Vagina (tissue), 2 donors: ENCODE measurements at regions not wholly inside any gene's neighbourhood (a gene's known extent, or its start where the extent isn't known, plus 50 kb on each side); places are given as distances from the start of the nearest gene placed in this dataset.

Source experiments
- POLR2AphosphoS5 ChIP-seq, 2 donors: sonication (generic); formaldehyde crosslinking; IDR thresholded peaks; one replicate each; pipeline ENCODE4 v1.9.0; 2017; ENCODE audit warnings: antibody characterized with exemption in 2 of 2, mild to moderate bottlenecking in 2 of 2, low read depth in 1 of 2; ENCODE audit not compliant: insufficient read depth in 1 of 2
- TF ChIP-seq, protein P1 (sequence below), 3 experiments: fragments of 450-650 bp in 2 of 3; fragments of 200-600 bp in 1 of 3; sonication (generic) in 1 of 3; IDR thresholded peaks; one replicate each; pipeline ENCODE4 v1.5.1; 2017 to 2019; ENCODE audit warnings: antibody characterized with exemption in 3 of 3, mild to moderate bottlenecking in 2 of 3, moderate library complexity in 2 of 3

DNA sequence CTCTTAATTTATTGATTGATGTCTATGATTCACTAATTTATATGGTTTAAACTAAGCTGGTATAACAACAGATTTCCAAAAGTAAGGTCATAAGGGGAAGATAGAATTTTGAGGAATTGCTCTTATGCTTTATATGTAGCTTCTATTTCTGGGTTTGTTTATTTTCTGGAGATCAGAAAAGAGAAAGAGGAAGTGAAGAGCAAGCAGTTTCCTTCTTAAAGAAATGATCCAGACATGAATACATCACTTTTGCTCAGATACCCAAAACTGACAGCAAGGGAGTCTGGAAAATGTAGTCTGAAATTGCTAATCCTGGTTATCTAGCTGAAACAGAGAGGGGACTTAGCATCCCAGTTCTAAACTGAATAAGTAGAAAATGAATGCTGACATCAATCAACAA lies 912.5 kb upstream of the CRIM1 start:
- TF ChIP-seq, protein P1, sequence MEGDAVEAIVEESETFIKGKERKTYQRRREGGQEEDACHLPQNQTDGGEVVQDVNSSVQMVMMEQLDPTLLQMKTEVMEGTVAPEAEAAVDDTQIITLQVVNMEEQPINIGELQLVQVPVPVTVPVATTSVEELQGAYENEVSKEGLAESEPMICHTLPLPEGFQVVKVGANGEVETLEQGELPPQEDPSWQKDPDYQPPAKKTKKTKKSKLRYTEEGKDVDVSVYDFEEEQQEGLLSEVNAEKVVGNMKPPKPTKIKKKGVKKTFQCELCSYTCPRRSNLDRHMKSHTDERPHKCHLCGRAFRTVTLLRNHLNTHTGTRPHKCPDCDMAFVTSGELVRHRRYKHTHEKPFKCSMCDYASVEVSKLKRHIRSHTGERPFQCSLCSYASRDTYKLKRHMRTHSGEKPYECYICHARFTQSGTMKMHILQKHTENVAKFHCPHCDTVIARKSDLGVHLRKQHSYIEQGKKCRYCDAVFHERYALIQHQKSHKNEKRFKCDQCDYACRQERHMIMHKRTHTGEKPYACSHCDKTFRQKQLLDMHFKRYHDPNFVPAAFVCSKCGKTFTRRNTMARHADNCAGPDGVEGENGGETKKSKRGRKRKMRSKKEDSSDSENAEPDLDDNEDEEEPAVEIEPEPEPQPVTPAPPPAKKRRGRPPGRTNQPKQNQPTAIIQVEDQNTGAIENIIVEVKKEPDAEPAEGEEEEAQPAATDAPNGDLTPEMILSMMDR (IDR thresholded peaks at IDR 0.05), result no peak
- TF ChIP-seq POLR2AphosphoS5 (IDR thresholded peaks at IDR 0.05; ENCODE audit: insufficient read depth in 1 of 2, low read depth in 1 of 2), result no peak
